Vagina (tissue), 2 donors: ENCODE measurements at regions not wholly inside any gene's neighbourhood (a gene's known extent, or its start where the extent isn't known, plus 50 kb on each side); places are given as distances from the start of the nearest gene placed in this dataset.
A peak's percentile ranks its signal among the peaks of the same experiment; 100 is the strongest.

Experiments
- DNase-seq, 2 donors: peaks; one replicate each; pipeline ENCODE4 v3.0.0-alpha.2; 2017; ENCODE audit errors: extremely low spot score in 2 of 2
- H3K27ac ChIP-seq: fragments of 200-600 bp; sonication (generic); one replicate; pipeline ENCODE4 v1.5.1; 2019
- H3K27me3 ChIP-seq: fragments of 200-600 bp; sonication (generic); one replicate; pipeline ENCODE4 v1.5.1; 2019
- H3K36me3 ChIP-seq, 2 donors: fragments of 200-600 bp; sonication (generic); one replicate each; pipeline ENCODE4 v1.5.1; 2017 to 2019
- H3K4me1 ChIP-seq: fragments of 200-600 bp; sonication (generic); one replicate; pipeline ENCODE4 v1.5.1; 2019
- H3K4me3 ChIP-seq, 2 donors: fragments of 200-600 bp; sonication (generic); 1 replicate in 1 of 2; 2 replicates in 1 of 2; pipeline ENCODE4 v1.5.1; 2016 to 2019
- H3K9me3 ChIP-seq: fragments of 200-600 bp; sonication (generic); one replicate; pipeline ENCODE4 v1.5.1; 2019
- CTCF ChIP-seq, 3 experiments: fragments of 450-650 bp in 2 of 3; fragments of 200-600 bp in 1 of 3; sonication (generic) in 1 of 3; IDR thresholded peaks; one replicate each; pipeline ENCODE4 v1.5.1; 2017 to 2019; ENCODE audit warnings: antibody characterized with exemption in 3 of 3, mild to moderate bottlenecking in 2 of 3, moderate library complexity in 2 of 3
- POLR2A ChIP-seq, 2 donors: fragments of 450-650 bp; IDR thresholded peaks; one replicate each; pipeline ENCODE4 v1.6.1; 2017; ENCODE audit warnings: antibody characterized with exemption in 2 of 2, mild to moderate bottlenecking in 2 of 2, moderate library complexity in 2 of 2
- POLR2AphosphoS5 ChIP-seq, 2 donors: sonication (generic); formaldehyde crosslinking; IDR thresholded peaks; one replicate each; pipeline ENCODE4 v1.9.0; 2017; ENCODE audit warnings: antibody characterized with exemption in 2 of 2, mild to moderate bottlenecking in 2 of 2, low read depth in 1 of 2; ENCODE audit not compliant: insufficient read depth in 1 of 2
- intact Hi-C: fragments of 100-400 bp; cut with DNase I; formaldehyde crosslinking; loops from one replicate; pipeline ENCODE4 v1.15.1; 2023

DNA sequence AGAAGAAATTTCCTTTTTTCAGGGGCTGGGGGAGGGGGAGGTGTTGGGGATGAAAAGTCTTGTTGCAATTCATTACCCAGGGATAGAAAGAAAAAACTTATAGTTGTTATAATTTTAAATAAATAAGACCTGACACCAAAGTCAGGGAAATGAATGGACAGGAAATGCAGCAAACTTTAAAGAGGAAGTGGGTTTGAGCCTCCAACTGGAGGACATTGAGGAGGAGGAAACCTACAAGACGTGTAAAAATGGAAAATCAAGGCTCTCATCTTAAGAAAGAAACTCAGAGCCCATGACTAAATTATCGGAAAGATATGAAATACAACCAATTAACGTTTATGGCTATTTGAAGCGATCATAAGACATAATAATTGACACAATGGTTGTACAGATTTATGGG lies 54.4 kb downstream of the NIBAN1 start:
- H3K9me3 ChIP-seq: no peaks in the 10 kb centered on the region
- no peak for DNase-seq
- no peak overlapping the region for H3K4me3 ChIP-seq
- TF ChIP-seq POLR2AphosphoS5 (IDR thresholded peaks at IDR 0.05; ENCODE audit: insufficient read depth in 1 of 2, low read depth in 1 of 2) (no peak), POLR2A (IDR thresholded peaks at IDR 0.05) (no peak), CTCF (IDR thresholded peaks at IDR 0.05) (no peak)
- no peaks in the 10 kb centered on the region for H3K36me3 ChIP-seq
- H3K27ac ChIP-seq: no peak overlapping the region
- no peaks in the 10 kb centered on the region for H3K27me3 ChIP-seq
- H3K4me1 ChIP-seq: peaks cover 6% of the 10 kb centered on the region
- intact Hi-C loops: no loop called here

- Histone ChIP-seq H3K27ac (no peak overlapping the region), H3K4me3 (no peak overlapping the region), H3K4me1 (peaks cover 17% of the 10 kb centered on the region), H3K27me3 (no peaks in the 10 kb centered on the region), H3K36me3 (no peaks in the 10 kb centered on the region), H3K9me3 (no peaks in the 10 kb centered on the region)
- TF ChIP-seq POLR2A (IDR thresholded peaks at IDR 0.05) (no peak), POLR2AphosphoS5 (IDR thresholded peaks at IDR 0.05; ENCODE audit: insufficient read depth in 1 of 2, low read depth in 1 of 2) (no peak), CTCF (IDR thresholded peaks at IDR 0.05) (no peak)
- intact Hi-C loops: no loop called here
- no peak for DNase-seq
Observed at GRCh38 chr1:184915463-184916090, 58.7 kb downstream of the NIBAN1 start.

GRCh38 chr1:184914149-184914548 lies 60.2 kb downstream of the NIBAN1 start:
- no peak for DNase-seq
- TF ChIP-seq POLR2AphosphoS5 (IDR thresholded peaks at IDR 0.05; ENCODE audit: insufficient read depth in 1 of 2, low read depth in 1 of 2): no peak
- TF ChIP-seq POLR2A (IDR thresholded peaks at IDR 0.05): no peak
- no peak for TF ChIP-seq CTCF (IDR thresholded peaks at IDR 0.05)
- H3K27ac ChIP-seq: peak overlapping the region; percentile 17
- peaks cover 17% of the 10 kb centered on the region for H3K4me1 ChIP-seq
- H3K4me3 ChIP-seq: no peak overlapping the region
- no peaks in the 10 kb centered on the region for H3K27me3 ChIP-seq
- H3K9me3 ChIP-seq: no peaks in the 10 kb centered on the region
- no peaks in the 10 kb centered on the region for H3K36me3 ChIP-seq
- intact Hi-C loops: no loop called here

GRCh38 chr1:184912392-184912791 lies 61.9 kb downstream of the NIBAN1 start:
- Histone ChIP-seq H3K36me3 (no peaks in the 10 kb centered on the region), H3K9me3 (no peaks in the 10 kb centered on the region), H3K4me3 (no peak overlapping the region), H3K4me1 (peaks cover 17% of the 10 kb centered on the region), H3K27ac (no peak overlapping the region), H3K27me3 (no peaks in the 10 kb centered on the region)
- intact Hi-C loops: no loop called here
- DNase-seq: no peak
- TF ChIP-seq POLR2A (IDR thresholded peaks at IDR 0.05) (no peak), POLR2AphosphoS5 (IDR thresholded peaks at IDR 0.05; ENCODE audit: insufficient read depth in 1 of 2, low read depth in 1 of 2) (no peak), CTCF (IDR thresholded peaks at IDR 0.05) (no peak)

DNA sequence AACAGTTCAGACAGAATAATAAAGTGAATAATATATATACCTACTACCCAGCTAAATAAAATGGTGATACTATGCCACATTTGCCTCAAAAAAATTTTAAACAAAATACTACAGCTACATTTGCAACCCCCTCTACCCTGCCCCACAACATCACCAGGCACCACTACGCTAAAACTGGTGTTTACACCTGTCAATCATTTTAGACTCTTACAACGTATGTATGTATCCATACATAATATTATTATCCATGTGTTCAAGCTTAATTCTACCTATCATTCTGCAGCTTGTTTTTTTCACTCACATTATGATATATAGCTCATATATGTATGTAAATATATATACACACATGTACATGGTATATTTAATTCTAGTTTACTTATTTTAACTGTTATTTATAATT lies 62.5 kb downstream of the NIBAN1 start:
- Histone ChIP-seq H3K9me3 (no peaks in the 10 kb centered on the region), H3K4me1 (peaks cover 17% of the 10 kb centered on the region), H3K36me3 (no peaks in the 10 kb centered on the region), H3K4me3 (no peak overlapping the region), H3K27ac (no peak overlapping the region), H3K27me3 (no peaks in the 10 kb centered on the region)
- no peak for DNase-seq
- intact Hi-C loops: no loop called here
- TF ChIP-seq POLR2AphosphoS5 (IDR thresholded peaks at IDR 0.05; ENCODE audit: insufficient read depth in 1 of 2, low read depth in 1 of 2) (no peak), POLR2A (IDR thresholded peaks at IDR 0.05) (no peak), CTCF (IDR thresholded peaks at IDR 0.05) (no peak)
